Keratinocyte (primary cell): ENCODE measurements at regions not wholly inside any gene's neighbourhood (a gene's known extent, or its start where the extent isn't known, plus 50 kb on each side); places are given as distances from the start of the nearest gene placed in this dataset.
A peak's percentile ranks its signal among the peaks of the same experiment; 100 is the strongest.

Experiments
- EZH2 ChIP-seq: IDR thresholded peaks from one replicate; pipeline ENCODE4 v1.6.1; 2012; ENCODE audit warnings: inconsistent platforms, mild to moderate bottlenecking, low read length, moderate library complexity
- TF ChIP-seq, protein P1 (sequence below), 3 experiments: IDR thresholded peaks in 1 of 3; conservative IDR thresholded peaks in 1 of 3; optimal IDR thresholded peaks in 1 of 3; 2 replicates in 2 of 3; 3 replicates in 1 of 3; pipeline versions ENCODE3 to v1.5.1; 2011; ENCODE audit warnings: low read length in 3 of 3, mild to moderate bottlenecking in 3 of 3, moderate library complexity in 2 of 3, control low read depth in 1 of 3, inconsistent platforms in 1 of 3; ENCODE audit not compliant: insufficient read depth in 2 of 3; ENCODE audit errors: extremely low read depth in 1 of 3

DNA sequence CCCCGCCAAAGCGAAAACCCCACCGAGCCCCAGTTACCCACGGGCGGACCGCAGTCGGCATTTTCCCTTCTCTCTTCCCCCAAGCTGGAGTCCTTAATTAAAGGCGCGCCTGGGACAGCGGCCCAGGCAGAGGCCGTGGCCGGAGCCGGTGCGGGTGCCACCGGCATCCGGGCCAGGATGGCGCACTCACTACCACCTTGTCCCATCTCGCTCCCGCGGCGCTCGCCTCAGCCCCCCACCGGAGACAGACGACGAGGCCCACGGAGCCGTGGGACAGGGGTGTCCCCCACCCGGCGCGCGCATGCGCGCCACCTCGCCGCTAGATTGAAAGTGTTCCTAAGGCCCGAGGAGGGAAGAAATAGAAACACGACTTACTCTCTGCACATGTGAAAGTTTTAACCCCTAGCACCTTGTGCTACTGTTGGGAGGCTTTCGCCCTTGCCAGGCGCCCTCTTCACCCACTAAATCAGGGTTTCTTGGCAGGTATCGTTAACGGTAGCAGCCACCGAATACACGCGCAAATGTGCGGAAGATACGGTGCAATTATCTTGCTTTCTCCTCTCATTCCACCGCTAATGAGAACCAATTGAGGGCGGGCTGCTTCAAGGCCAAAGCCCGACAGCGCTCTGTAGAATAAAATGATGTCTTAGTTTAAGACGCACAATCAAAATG is 64.3 kb upstream of the CCDC160 start:
- TF ChIP-seq, protein P1, sequence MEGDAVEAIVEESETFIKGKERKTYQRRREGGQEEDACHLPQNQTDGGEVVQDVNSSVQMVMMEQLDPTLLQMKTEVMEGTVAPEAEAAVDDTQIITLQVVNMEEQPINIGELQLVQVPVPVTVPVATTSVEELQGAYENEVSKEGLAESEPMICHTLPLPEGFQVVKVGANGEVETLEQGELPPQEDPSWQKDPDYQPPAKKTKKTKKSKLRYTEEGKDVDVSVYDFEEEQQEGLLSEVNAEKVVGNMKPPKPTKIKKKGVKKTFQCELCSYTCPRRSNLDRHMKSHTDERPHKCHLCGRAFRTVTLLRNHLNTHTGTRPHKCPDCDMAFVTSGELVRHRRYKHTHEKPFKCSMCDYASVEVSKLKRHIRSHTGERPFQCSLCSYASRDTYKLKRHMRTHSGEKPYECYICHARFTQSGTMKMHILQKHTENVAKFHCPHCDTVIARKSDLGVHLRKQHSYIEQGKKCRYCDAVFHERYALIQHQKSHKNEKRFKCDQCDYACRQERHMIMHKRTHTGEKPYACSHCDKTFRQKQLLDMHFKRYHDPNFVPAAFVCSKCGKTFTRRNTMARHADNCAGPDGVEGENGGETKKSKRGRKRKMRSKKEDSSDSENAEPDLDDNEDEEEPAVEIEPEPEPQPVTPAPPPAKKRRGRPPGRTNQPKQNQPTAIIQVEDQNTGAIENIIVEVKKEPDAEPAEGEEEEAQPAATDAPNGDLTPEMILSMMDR (optimal IDR thresholded peaks at IDR 0.05 in 1 of 3, IDR thresholded peaks at IDR 0.05 in 1 of 3, conservative IDR thresholded peaks at IDR 0.05 in 1 of 3; ENCODE audit: extremely low read depth in 1 of 3, insufficient read depth in 2 of 3, low read length in 3 of 3), result no peak
- TF ChIP-seq EZH2, result peak; percentile 30
